WTC11 (cell line): ENCODE measurements at regions not wholly inside any gene's neighbourhood (a gene's known extent, or its start where the extent isn't known, plus 50 kb on each side); places are given as distances from the start of the nearest gene placed in this dataset.

Source experiments
- ATAC-seq: fragments of 200-7000 bp; cut with Tn5 transposase; 2 replicates; pipeline ENCODE4 v1.10.0; 2021; ENCODE audit warnings: mild to moderate bottlenecking, moderate library complexity
- CTCF ChIA-PET: fragments of 300-600 bp; sonication (Branson Sonifier 250); formaldehyde crosslinking; loops from one replicate; lab custom pipeline; 2021; ENCODE audit warnings: antibody characterized with exemption; lab: Charles Lee
- POLR2A ChIA-PET: fragments of 350-600 bp; sonication (Branson Sonifier 250); formaldehyde crosslinking; loops from one replicate; lab custom pipeline; 2021; ENCODE audit warnings: antibody characterized with exemption; lab: Charles Lee
- DNase-seq: peaks from one replicate; pipeline ENCODE4 v3.0.0; 2021; ENCODE audit warnings: low spot score
- H3K27ac Mint-ChIP-seq: 2 replicates; pipeline ENCODE4 v1.8.0; 2021; ENCODE audit warnings: mixed read lengths
- H3K27me3 Mint-ChIP-seq: 2 replicates; pipeline ENCODE4 v1.8.0; 2021; ENCODE audit warnings: low read depth, mild to moderate bottlenecking, moderate library complexity, mixed read lengths
- H3K36me3 Mint-ChIP-seq: 2 replicates; pipeline ENCODE4 v1.8.0; 2021; ENCODE audit warnings: mixed read lengths
- H3K4me1 Mint-ChIP-seq: 2 replicates; pipeline ENCODE4 v1.8.0; 2022; ENCODE audit warnings: mixed read lengths
- H3K4me3 Mint-ChIP-seq: 2 replicates; pipeline ENCODE4 v1.8.0; 2021; ENCODE audit warnings: mild to moderate bottlenecking, moderate library complexity, mixed read lengths
- H3K9me3 Mint-ChIP-seq: 2 replicates; pipeline ENCODE4 v1.8.0; 2021; ENCODE audit warnings: mixed read lengths
- ATF3 ChIP-seq: sonication (generic); formaldehyde crosslinking; conservative IDR thresholded peaks from 2 replicates; pipeline ENCODE4 v1.8.1; 2022; ENCODE audit warnings: mild to moderate bottlenecking, missing genetic modification reagents
- CDX4 ChIP-seq: fragments of 250-450 bp; sonication (Bioruptor Pico); IDR thresholded peaks from 2 replicates; pipeline ENCODE4 v1.9.0; 2021; ENCODE audit warnings: moderate library complexity, mild to moderate bottlenecking, inconsistent platforms, borderline replicate concordance
- CTCF ChIP-seq: fragments of 200-600 bp; IDR thresholded peaks from 2 replicates; pipeline ENCODE4 v1.8.0; 2022; ENCODE audit warnings: antibody characterized with exemption
- ELF4 ChIP-seq: sonication (generic); formaldehyde crosslinking; IDR thresholded peaks from 2 replicates; pipeline ENCODE4 v1.8.1; 2022; ENCODE audit warnings: low read depth, mild to moderate bottlenecking, moderate library complexity, missing genetic modification reagents
- EMX1 ChIP-seq: fragments of 250-450 bp; sonication (Bioruptor Pico); IDR thresholded peaks from 2 replicates; pipeline ENCODE4 v1.8.0; 2021; ENCODE audit warnings: mild to moderate bottlenecking
- FOXP1 ChIP-seq: sonication (generic); formaldehyde crosslinking; IDR thresholded peaks from 2 replicates; pipeline ENCODE4 v1.8.0; 2022; ENCODE audit warnings: missing genetic modification reagents, mild to moderate bottlenecking, moderate library complexity, borderline replicate concordance
- MXD4 ChIP-seq: fragments of 250-450 bp; sonication (Bioruptor Pico); IDR thresholded peaks from 2 replicates; pipeline ENCODE4 v1.8.0; 2021; ENCODE audit warnings: mild to moderate bottlenecking, moderate library complexity, borderline replicate concordance
- MYBL2 ChIP-seq: sonication (generic); formaldehyde crosslinking; IDR thresholded peaks from 2 replicates; pipeline ENCODE4 v1.8.1; 2023; ENCODE audit warnings: mild to moderate bottlenecking, moderate library complexity, missing genetic modification reagents
- OVOL2 ChIP-seq: fragments of 250-450 bp; sonication (Bioruptor Pico); IDR thresholded peaks from 2 replicates; pipeline ENCODE4 v1.9.0; 2021; ENCODE audit warnings: mild to moderate bottlenecking, borderline replicate concordance
- PREB ChIP-seq: sonication (generic); formaldehyde crosslinking; IDR thresholded peaks from 2 replicates; pipeline ENCODE4 v1.8.1; 2022; ENCODE audit warnings: mild to moderate bottlenecking, missing genetic modification reagents, moderate library complexity, borderline replicate concordance
- RELA ChIP-seq: sonication (generic); formaldehyde crosslinking; IDR thresholded peaks from 2 replicates; pipeline ENCODE4 v1.8.1; 2022; ENCODE audit warnings: missing genetic modification reagents, mild to moderate bottlenecking, borderline replicate concordance
- SMAD4 ChIP-seq: sonication (generic); formaldehyde crosslinking; IDR thresholded peaks from 2 replicates; pipeline ENCODE4 v1.8.0; 2022; ENCODE audit warnings: mild to moderate bottlenecking, missing genetic modification reagents
- TEAD1 ChIP-seq: sonication (generic); formaldehyde crosslinking; IDR thresholded peaks from 2 replicates; pipeline ENCODE4 v1.8.0; 2022; ENCODE audit warnings: mild to moderate bottlenecking, missing genetic modification reagents
- TP53 ChIP-seq: sonication (generic); formaldehyde crosslinking; IDR thresholded peaks from 2 replicates; pipeline ENCODE4 v1.8.1; 2023; ENCODE audit warnings: mild to moderate bottlenecking, missing genetic modification reagents
- USF1 ChIP-seq: sonication (generic); formaldehyde crosslinking; IDR thresholded peaks from 2 replicates; pipeline ENCODE4 v1.8.0; 2022; ENCODE audit warnings: mild to moderate bottlenecking, missing genetic modification reagents
- USF2 ChIP-seq: sonication (generic); formaldehyde crosslinking; IDR thresholded peaks from 2 replicates; pipeline ENCODE4 v1.8.1; 2023; ENCODE audit warnings: mild to moderate bottlenecking, missing genetic modification reagents, moderate library complexity
- ZNF232 ChIP-seq: sonication (generic); formaldehyde crosslinking; IDR thresholded peaks from 2 replicates; pipeline ENCODE4 v1.8.0; 2022; ENCODE audit warnings: mild to moderate bottlenecking, missing genetic modification reagents
- ZNF317 ChIP-seq: sonication (generic); formaldehyde crosslinking; IDR thresholded peaks from 2 replicates; pipeline ENCODE4 v1.8.1; 2023; ENCODE audit warnings: low read depth, mild to moderate bottlenecking, moderate library complexity, missing genetic modification reagents, borderline replicate concordance
- ZNF671 ChIP-seq: fragments of 250-450 bp; sonication (Bioruptor Pico); IDR thresholded peaks from 2 replicates; pipeline ENCODE4 v1.8.0; 2021; ENCODE audit warnings: mild to moderate bottlenecking
- TF ChIP-seq, protein P1 (sequence below): sonication (generic); formaldehyde crosslinking; IDR thresholded peaks from 2 replicates; pipeline ENCODE4 v1.8.0; 2023; ENCODE audit warnings: mild to moderate bottlenecking, missing genetic modification reagents

DNA sequence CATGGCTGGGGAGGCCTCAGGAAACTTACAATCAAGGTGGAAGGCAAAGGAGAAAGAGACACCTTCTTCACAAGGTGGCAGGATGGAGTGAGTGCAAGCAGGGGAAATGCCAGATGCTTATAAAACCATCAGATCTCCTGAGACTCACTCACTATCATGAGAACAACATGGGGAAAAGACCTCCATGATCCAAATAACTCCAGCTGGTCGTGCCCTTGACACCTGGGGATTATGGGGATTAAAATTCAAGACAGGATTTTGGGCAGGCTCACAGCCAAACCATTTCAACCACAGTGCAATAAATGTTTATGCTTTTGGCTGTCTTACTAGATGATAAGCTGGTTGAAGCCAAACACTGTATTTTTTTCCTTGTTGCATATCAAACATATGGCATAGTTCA is 1112.4 kb downstream of the STIM2 start:
- no peak for TF ChIP-seq MYBL2 (CRISPR knock-in tag)
- no peak for TF ChIP-seq ZNF232 (CRISPR knock-in tag)
- TF ChIP-seq USF1 (CRISPR knock-in tag), result no peak
- TF ChIP-seq, protein P1, sequence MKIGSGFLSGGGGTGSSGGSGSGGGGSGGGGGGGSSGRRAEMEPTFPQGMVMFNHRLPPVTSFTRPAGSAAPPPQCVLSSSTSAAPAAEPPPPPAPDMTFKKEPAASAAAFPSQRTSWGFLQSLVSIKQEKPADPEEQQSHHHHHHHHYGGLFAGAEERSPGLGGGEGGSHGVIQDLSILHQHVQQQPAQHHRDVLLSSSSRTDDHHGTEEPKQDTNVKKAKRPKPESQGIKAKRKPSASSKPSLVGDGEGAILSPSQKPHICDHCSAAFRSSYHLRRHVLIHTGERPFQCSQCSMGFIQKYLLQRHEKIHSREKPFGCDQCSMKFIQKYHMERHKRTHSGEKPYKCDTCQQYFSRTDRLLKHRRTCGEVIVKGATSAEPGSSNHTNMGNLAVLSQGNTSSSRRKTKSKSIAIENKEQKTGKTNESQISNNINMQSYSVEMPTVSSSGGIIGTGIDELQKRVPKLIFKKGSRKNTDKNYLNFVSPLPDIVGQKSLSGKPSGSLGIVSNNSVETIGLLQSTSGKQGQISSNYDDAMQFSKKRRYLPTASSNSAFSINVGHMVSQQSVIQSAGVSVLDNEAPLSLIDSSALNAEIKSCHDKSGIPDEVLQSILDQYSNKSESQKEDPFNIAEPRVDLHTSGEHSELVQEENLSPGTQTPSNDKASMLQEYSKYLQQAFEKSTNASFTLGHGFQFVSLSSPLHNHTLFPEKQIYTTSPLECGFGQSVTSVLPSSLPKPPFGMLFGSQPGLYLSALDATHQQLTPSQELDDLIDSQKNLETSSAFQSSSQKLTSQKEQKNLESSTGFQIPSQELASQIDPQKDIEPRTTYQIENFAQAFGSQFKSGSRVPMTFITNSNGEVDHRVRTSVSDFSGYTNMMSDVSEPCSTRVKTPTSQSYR (CRISPR knock-in tag), result no peak
- no peak for TF ChIP-seq CTCF
- no peak for TF ChIP-seq TEAD1 (CRISPR knock-in tag)
- TF ChIP-seq USF2 (CRISPR knock-in tag), result no peak
- Mint-ChIP-seq H3K27ac (no peak overlapping the region), H3K4me1 (peaks cover 35% of the 10 kb centered on the region), H3K36me3 (no peaks in the 10 kb centered on the region), H3K27me3 (no peaks in the 10 kb centered on the region), H3K9me3 (peaks cover 20% of the 10 kb centered on the region), H3K4me3 (no peak overlapping the region)
- POLR2A ChIA-PET, result no interaction called here
- DNase-seq (no peak), ATAC-seq (no peak)
- CTCF ChIA-PET, result no interaction called here

- ATAC-seq, result no peak
- Mint-ChIP-seq H3K9me3 (peaks cover 19% of the 10 kb centered on the region), H3K27me3 (no peaks in the 10 kb centered on the region), H3K4me1 (peaks cover 35% of the 10 kb centered on the region), H3K27ac (no peak overlapping the region), H3K4me3 (no peak overlapping the region), H3K36me3 (no peaks in the 10 kb centered on the region)
- no peak for TF ChIP-seq EMX1 (CRISPR knock-in tag)
- TF ChIP-seq FOXP1, result no peak
- no peak for TF ChIP-seq USF1 (CRISPR knock-in tag)
- TF ChIP-seq ATF3 (CRISPR knock-in tag), result no peak
- TF ChIP-seq OVOL2, result no peak
- no peak for TF ChIP-seq TP53
- no peak for TF ChIP-seq CDX4 (CRISPR knock-in tag)
- POLR2A ChIA-PET, result no interaction called here
- CTCF ChIA-PET, result no interaction called here
- no peak for DNase-seq
Observed at GRCh38 chr4:27973700-27974099, 1113.1 kb downstream of the STIM2 start.

DNA sequence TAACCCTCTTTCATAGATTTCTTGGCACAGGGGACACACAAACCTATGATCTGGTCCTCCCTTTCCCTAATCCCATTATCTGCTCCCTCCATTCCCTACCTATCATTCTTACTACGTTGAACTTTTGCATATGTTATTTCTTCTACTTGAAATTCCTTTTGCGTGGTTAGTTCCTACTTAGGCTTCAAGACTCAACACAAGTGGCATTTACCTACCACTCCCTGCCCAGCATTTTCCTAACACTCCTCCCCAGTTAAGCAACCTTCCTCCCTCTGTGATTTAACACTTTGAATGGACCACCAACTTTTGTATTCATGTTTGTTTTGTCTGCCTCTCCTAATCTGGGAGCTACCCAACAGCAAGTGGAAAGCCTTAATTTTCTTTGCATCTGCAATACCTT is 1113.7 kb downstream of the STIM2 start:
- POLR2A ChIA-PET, result no interaction called here
- Mint-ChIP-seq H3K9me3 (peaks cover 24% of the 10 kb centered on the region), H3K4me1 (peaks cover 29% of the 10 kb centered on the region), H3K4me3 (no peak overlapping the region), H3K27me3 (no peaks in the 10 kb centered on the region), H3K36me3 (peaks cover 6% of the 10 kb centered on the region), H3K27ac (no peak overlapping the region)
- no peak for DNase-seq
- CTCF ChIA-PET, result no interaction called here
- ATAC-seq, result no peak
- TF ChIP-seq PREB (CRISPR knock-in tag) (no peak), ZNF671 (CRISPR knock-in tag) (no peak), RELA (no peak), ELF4 (CRISPR knock-in tag) (no peak), CDX4 (CRISPR knock-in tag) (no peak), SMAD4 (no peak), EMX1 (CRISPR knock-in tag) (no peak), MXD4 (no peak), ZNF317 (CRISPR knock-in tag) (no peak)
